ENCODE measurements at regions not wholly inside any gene's neighbourhood (a gene's known extent, or its start where the extent isn't known, plus 50 kb on each side); places are given as distances from the start of the nearest gene placed in this dataset.
A peak's percentile ranks its signal among the peaks of the same experiment; 100 is the strongest.

DNA sequence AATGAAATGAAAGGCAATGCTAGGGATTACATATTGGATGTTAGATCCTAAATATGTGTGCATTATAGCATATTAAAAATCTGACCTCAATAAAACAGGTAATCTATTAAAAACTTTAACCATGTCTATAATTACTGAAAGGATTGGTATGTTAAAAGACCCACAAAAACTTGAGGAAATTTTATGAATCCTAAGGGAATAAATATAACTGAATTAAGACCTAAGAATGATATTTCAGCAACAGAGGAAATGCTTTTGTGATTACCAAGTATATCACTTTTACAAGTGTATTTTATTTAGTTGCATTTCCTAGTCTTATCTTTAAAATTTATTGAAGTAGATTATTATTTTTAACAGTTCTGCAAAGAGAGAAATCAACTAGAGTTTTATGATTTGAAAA lies 571.5 kb downstream of the HDGFL1 start:
- DNase-seq (ENCODE audit: low spot score) = no peak
- no peak overlapping the region for H3K4me2 ChIP-seq

DNA sequence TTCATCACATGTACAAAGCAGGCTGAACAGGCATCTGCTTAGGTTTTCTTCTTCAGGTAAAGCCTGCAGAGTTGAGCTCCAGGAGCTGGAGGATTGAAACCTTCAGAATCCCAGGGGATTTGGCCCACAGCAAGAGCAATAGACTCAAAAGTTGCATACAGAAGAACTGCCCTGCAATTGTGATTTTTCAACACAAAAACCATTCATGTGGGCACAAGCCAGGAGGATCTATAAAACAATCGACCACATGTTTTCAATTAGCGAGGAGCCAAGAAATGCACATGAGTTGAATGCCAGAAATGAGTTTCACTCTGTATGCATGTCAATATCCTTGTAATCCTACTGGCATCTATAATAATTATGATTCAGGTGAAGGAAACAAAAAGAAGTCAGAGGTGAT lies 576.4 kb downstream of the HDGFL1 start:
- Histone ChIP-seq H3K36me3 (no peaks in the 10 kb centered on the region), H3K79me2 (ENCODE audit: low read depth) (no peaks in the 10 kb centered on the region), H4K20me1 (ENCODE audit: low read depth) (no peaks in the 10 kb centered on the region), H3K27me3 (no peaks in the 10 kb centered on the region), H3K9ac (no peak overlapping the region), H3K27ac (peak overlapping the region; percentile 30), H3K4me2 (no peak overlapping the region), H3K4me3 (no peak overlapping the region), H3K4me1 (peaks cover 8% of the 10 kb centered on the region), H3F3A (ENCODE audit: low read depth) (no peaks in the 10 kb centered on the region), H3K9me3 (ENCODE audit: low read depth) (no peaks in the 10 kb centered on the region), H2AFZ (replicated peaks) (peak overlapping the region; percentile 45)
- no peak for TF ChIP-seq EZH2phosphoT487 (IDR thresholded peaks at IDR 0.05)
- TF ChIP-seq EZH2 (IDR thresholded peaks at IDR 0.05) = no peak
- TF ChIP-seq, protein P1, sequence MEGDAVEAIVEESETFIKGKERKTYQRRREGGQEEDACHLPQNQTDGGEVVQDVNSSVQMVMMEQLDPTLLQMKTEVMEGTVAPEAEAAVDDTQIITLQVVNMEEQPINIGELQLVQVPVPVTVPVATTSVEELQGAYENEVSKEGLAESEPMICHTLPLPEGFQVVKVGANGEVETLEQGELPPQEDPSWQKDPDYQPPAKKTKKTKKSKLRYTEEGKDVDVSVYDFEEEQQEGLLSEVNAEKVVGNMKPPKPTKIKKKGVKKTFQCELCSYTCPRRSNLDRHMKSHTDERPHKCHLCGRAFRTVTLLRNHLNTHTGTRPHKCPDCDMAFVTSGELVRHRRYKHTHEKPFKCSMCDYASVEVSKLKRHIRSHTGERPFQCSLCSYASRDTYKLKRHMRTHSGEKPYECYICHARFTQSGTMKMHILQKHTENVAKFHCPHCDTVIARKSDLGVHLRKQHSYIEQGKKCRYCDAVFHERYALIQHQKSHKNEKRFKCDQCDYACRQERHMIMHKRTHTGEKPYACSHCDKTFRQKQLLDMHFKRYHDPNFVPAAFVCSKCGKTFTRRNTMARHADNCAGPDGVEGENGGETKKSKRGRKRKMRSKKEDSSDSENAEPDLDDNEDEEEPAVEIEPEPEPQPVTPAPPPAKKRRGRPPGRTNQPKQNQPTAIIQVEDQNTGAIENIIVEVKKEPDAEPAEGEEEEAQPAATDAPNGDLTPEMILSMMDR (IDR thresholded peaks at IDR 0.05) = no peak
- Mint-ChIP-seq H3K27me3 (ENCODE audit: insufficient read depth, low read depth) (no peaks in the 10 kb centered on the region), H3K9me3 (no peaks in the 10 kb centered on the region), H3K4me3 (no peak overlapping the region), H3K36me3 (no peaks in the 10 kb centered on the region), H3K4me1 (peaks cover 16% of the 10 kb centered on the region), H3K27ac (peak overlapping the region; percentile 64)
- DNase-seq (ENCODE audit: low spot score) = peak; percentile 7

More for the DNA sequence above, 571.5 kb downstream of the HDGFL1 start:
- H4K20me1 ChIP-seq (ENCODE audit: low read depth) = no peaks in the 10 kb centered on the region
- no peaks in the 10 kb centered on the region for H3F3A ChIP-seq (ENCODE audit: low read depth)
- no peak overlapping the region for H3K4me3 ChIP-seq
- peaks cover 15% of the 10 kb centered on the region for H3K4me1 Mint-ChIP-seq
- H3K9ac ChIP-seq = no peak overlapping the region
- H3K27ac ChIP-seq = no peak overlapping the region
- H3K79me2 ChIP-seq (ENCODE audit: low read depth) = no peaks in the 10 kb centered on the region
- no peak overlapping the region for H3K27ac Mint-ChIP-seq
- H2AFZ ChIP-seq (replicated peaks) = no peak overlapping the region
- H3K9me3 ChIP-seq (ENCODE audit: low read depth) = no peaks in the 10 kb centered on the region
- peaks cover 13% of the 10 kb centered on the region for H3K9me3 Mint-ChIP-seq
- no peaks in the 10 kb centered on the region for H3K27me3 Mint-ChIP-seq (ENCODE audit: insufficient read depth, low read depth)
- H3K36me3 ChIP-seq = no peaks in the 10 kb centered on the region
- H3K4me1 ChIP-seq = peaks cover 7% of the 10 kb centered on the region
- H3K4me3 Mint-ChIP-seq = no peak overlapping the region
- no peaks in the 10 kb centered on the region for H3K36me3 Mint-ChIP-seq
- H3K27me3 ChIP-seq = no peaks in the 10 kb centered on the region
- TF ChIP-seq EZH2phosphoT487 (IDR thresholded peaks at IDR 0.05) (no peak), EZH2 (IDR thresholded peaks at IDR 0.05) (no peak)
- TF ChIP-seq, protein P1 (IDR thresholded peaks at IDR 0.05) = no peak

DNA sequence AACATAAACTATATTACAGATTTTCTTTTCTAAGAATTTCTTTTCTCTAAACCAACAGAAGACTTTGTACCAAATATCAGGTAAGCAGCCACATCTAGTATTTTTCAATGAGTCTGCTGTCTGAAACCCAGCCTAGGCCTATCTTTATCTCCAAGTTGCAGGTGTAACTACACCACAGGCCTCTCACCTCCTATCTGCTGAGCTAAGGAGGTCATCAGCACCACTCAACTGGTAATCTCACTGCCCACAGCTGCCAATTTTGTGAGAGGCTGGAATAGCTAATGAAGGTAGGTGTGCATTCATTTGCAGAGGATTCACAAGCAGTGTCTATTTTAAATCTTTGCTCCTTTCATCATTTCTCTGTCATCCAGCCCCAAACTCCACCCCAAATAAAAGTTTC lies 584.8 kb downstream of the HDGFL1 start:
- H3K9ac ChIP-seq = no peak overlapping the region
- no peaks in the 10 kb centered on the region for H3K79me2 ChIP-seq (ENCODE audit: low read depth)
- Mint-ChIP-seq H3K9me3 (peaks cover 9% of the 10 kb centered on the region), H3K27ac (no peak overlapping the region), H3K27me3 (ENCODE audit: insufficient read depth, low read depth) (peaks cover 8% of the 10 kb centered on the region), H3K4me3 (no peak overlapping the region), H3K36me3 (peaks cover 1% of the 10 kb centered on the region), H3K4me1 (no peaks in the 10 kb centered on the region)
- H3K4me2 ChIP-seq = no peak overlapping the region
- no peak overlapping the region for H2AFZ ChIP-seq (replicated peaks)
- H3K27me3 ChIP-seq = no peaks in the 10 kb centered on the region
- TF ChIP-seq, protein P1 (IDR thresholded peaks at IDR 0.05) = no peak
- TF ChIP-seq EZH2phosphoT487 (IDR thresholded peaks at IDR 0.05) (no peak), EZH2 (IDR thresholded peaks at IDR 0.05) (no peak)
- no peaks in the 10 kb centered on the region for H3F3A ChIP-seq (ENCODE audit: low read depth)
- no peaks in the 10 kb centered on the region for H3K36me3 ChIP-seq
- H4K20me1 ChIP-seq (ENCODE audit: low read depth) = no peaks in the 10 kb centered on the region
- H3K9me3 ChIP-seq (ENCODE audit: low read depth) = no peaks in the 10 kb centered on the region
- H3K27ac ChIP-seq = no peak overlapping the region
- no peak for DNase-seq (ENCODE audit: low spot score)
- H3K4me1 ChIP-seq = no peaks in the 10 kb centered on the region
- H3K4me3 ChIP-seq = no peak overlapping the region

All from neural progenitor cell (in vitro differentiated cells).